CD4-positive, alpha-beta T cell treated with Interleukin-17A for 4 hours (primary cell): ENCODE measurements at regions not wholly inside any gene's neighbourhood (a gene's known extent, or its start where the extent isn't known, plus 50 kb on each side); places are given as distances from the start of the nearest gene placed in this dataset.
"Not testable (repeated sequence)": the region's sequence is repeated elsewhere in the genome, so short reads cannot be mapped to it uniquely, and the experiment has no call there.

Source experiments
- DNase-seq: peaks from one replicate; pipeline ENCODE4 v3.0.0-alpha.2; 2020; ENCODE audit warnings: mixed read lengths

GRCh38 chr11:38538866-38539680, 1941.0 kb upstream of the RAG2 start:
- DNase-seq: no peak

GRCh38 chr11:38530226-38530625, 1932.2 kb upstream of the RAG2 start:
- DNase-seq: no peak

- no peak for DNase-seq
Observed at GRCh38 chr11:38524945-38525344, 1926.9 kb upstream of the RAG2 start.

DNA sequence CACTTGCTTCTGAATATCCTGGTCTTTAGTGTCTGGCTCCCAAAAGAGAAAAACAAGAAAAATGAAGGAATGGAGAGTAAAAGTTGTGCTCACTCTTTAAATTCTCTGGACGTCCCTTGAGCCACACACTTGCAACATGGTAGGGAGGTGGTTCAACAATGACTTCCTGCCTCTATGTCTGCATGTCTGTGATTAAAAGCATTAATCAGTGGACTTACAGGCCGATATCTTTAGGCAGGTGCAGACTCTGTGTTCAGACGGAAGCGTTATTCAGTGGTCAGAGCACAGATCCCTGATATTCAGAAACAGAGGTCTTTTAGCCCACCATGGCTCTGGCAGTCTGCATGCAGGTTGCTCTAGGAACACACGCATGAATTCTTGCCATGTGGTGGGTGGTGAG, 1920.0 kb upstream of the RAG2 start:
- no peak for DNase-seq

- not testable (repeated sequence) for DNase-seq
Observed at GRCh38 chr11:38512830-38513229, 1914.8 kb upstream of the RAG2 start.

GRCh38 chr11:38510041-38510440, 1912.0 kb upstream of the RAG2 start:
- no peak for DNase-seq

GRCh38 chr11:38503876-38504275, 1905.8 kb upstream of the RAG2 start:
- no peak for DNase-seq

DNA sequence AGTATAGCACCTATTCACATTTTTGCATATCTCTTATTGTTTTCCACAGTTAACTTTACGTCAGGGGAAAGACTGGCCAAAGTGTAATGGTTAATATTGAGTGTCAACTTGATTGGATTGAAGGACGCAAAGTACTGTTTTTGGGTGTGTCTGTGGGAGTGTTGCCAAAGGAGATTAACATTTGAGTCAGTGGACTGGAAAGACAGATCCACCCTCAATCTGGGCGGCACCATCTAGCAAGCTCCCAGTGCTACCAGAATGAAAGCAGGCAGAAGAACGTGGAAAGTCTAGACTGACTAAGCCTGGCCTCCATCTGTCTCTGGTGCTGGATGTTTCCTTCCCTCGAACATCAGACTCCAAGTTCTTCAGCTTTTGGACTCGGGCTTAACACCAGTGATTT, 1900.7 kb upstream of the RAG2 start:
- no peak for DNase-seq

GRCh38 chr11:38491986-38492385, 1894.0 kb upstream of the RAG2 start:
- no peak for DNase-seq

DNA sequence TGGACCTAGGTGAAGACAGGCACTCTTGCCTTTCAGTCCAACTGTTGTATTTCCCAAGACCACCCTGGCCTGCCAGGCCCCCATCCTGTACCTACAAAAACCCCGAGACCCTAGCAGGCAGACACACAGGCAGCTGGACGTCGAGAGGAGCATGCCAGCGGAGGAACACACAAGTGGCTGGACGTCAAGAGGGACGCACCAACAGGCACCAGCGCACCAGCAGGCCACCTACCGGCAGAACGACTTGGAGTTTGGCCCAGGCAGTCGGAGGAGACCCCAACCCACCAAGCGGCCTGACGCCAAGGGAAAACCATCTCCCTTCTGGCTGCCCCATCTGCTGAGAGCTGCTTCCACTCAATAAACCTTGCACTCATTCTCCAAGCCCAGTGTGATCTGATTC, 1883.4 kb upstream of the RAG2 start:
- no peak for DNase-seq

DNA sequence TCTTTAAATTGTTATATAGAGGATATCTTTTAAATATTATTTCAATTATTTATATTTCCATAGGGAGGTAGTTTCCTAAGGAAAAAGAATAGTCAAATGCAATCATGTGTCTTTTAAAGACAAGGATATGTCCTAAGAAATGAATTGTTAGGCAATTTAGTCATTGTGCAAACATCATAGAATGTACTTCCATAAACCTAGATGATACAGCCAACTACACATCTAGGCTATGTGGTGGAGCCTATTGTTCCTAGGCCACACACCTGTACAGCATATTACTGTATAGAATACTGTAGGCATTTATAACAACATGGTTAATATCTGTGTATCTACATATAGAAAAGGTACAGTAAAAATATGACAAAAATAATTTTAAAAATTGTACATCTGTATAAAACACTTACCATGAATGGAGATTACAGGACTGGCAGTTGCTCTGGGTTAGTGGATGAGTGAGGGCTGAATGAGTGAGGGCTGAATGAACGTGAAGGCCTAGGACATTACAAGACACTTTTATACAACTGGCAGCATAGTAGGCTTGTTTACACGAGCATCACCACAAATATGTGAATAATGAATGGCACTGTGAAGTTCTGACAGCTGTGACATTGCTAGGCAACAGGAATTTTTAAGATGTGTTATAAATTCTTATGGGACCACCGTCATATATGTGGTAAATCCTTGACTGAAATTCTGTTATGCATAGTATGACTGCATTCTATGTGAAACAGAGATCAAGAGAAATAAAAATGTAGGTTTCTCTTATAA, 1879.0 kb upstream of the RAG2 start:
- no peak for DNase-seq

GRCh38 chr11:38461751-38462150, 1863.7 kb upstream of the RAG2 start:
- no peak for DNase-seq

- no peak for DNase-seq
Observed at GRCh38 chr11:38460896-38461295, 1862.9 kb upstream of the RAG2 start.

- DNase-seq: no peak
Observed at GRCh38 chr11:38460429-38460828, 1862.4 kb upstream of the RAG2 start.

- DNase-seq: no peak
Observed at GRCh38 chr11:38456371-38456770, 1858.3 kb upstream of the RAG2 start.

GRCh38 chr11:38448284-38448683, 1850.2 kb upstream of the RAG2 start:
- DNase-seq: no peak

- DNase-seq: no peak
Observed at GRCh38 chr11:38446336-38446735, 1848.3 kb upstream of the RAG2 start.

DNA sequence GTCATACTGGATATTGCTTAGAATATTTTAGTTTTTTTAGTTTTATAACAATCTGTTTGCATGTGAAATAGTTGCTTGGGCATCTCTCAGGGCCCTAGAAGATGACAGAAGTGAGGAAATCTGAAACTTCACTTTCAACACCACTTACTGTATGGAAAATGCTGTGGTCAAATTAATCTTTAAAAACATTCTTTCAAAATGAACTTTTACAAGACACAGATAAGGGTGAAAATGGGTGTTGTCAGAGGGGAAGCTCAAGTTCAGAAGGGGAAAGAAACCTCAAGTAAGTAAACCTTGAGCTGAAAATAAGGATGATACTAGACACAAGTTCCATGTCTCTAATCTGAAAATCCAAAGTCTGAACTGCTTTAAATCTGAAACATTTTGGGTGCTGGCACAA, 1840.1 kb upstream of the RAG2 start:
- DNase-seq: no peak

DNA sequence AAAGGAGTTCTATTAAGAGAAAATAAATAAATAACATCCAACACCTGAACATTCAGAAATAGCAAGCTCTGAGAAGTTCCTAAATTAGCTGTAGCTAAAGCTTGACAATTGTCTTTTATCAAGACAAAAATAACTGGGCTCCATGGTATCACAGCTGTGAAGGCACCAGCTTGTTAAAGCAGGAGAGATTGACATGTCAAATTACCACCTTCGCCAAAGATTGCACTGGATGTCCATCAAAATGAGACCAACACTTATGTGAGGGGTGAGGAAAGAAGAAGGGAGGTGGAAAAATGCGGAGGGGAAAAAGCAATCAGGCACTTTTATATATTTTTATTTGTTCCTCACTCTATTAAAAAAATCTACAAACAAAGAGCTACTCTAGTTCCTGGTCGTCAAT, 1827.5 kb upstream of the RAG2 start:
- DNase-seq: no peak

- DNase-seq: no peak
Observed at GRCh38 chr11:38423042-38423441, 1825.0 kb upstream of the RAG2 start.

DNA sequence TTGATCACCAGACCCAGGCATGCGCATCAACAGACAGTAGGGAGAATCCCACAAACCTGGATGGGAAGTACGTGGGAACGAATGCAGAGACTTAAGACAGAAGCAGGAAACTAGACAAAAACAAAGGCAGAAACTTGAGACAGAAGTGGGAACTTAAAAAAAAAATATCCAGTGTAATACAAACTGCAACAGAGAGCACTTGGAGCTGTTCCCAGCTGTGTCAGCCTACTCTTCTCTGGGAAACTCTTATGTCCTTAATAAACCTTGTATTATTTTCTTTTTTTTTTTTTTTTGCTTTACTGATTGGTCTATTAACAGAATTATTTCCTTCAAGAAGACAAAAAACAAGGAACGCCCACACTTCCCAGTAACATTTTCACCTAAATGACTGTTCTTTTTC, 1818.1 kb upstream of the RAG2 start:
- DNase-seq: no peak

DNA sequence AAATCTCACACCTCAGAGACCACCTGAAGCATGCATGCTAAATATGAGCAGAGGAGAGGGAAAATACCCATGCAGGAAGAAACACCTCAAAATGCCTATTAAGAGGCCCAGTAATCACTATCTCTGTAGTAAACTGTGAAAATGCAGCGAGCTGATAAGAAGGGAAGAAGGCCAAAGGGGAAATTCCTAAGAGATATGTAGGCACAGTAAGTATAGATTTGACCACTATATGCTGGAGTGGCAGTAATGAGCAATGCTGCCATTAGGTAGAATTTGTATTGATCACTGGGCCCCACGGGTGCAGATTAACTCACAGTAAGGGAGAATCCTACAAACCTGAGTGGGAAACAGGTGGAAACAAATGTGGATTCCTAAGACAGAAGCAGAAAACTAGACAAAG, 1813.1 kb upstream of the RAG2 start:
- no peak for DNase-seq

- DNase-seq: no peak
Observed at GRCh38 chr11:38402063-38402462, 1804.0 kb upstream of the RAG2 start.

DNA sequence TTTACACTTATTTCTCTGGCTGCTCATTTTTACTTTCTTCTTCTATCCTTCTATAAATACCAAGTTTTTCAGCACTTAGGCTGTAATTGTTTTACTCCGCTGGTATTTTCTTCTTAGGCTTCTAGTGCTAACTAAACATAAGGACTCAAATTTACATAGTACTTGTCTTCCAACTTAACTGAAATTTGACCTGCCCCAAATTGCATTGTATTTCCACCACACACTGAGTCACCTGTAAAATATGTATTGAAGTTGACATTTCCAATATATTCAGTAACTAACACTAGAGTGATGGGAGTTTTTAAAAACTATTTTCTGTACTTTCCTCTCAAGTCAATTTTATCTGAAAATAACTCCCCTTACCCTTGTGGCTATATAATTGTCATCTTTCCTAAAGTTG, 1794.1 kb upstream of the RAG2 start:
- DNase-seq: no peak
